Activated CD8-positive, alpha-beta memory T cell treated with anti-CD3 and anti-CD28 coated beads for 24 hours (primary cell): ENCODE measurements at regions not wholly inside any gene's neighbourhood (a gene's known extent, or its start where the extent isn't known, plus 50 kb on each side); places are given as distances from the start of the nearest gene placed in this dataset.
"Not testable (repeated sequence)": the region's sequence is repeated elsewhere in the genome, so short reads cannot be mapped to it uniquely, and the experiment has no call there.

Experiments
- DNase-seq: peaks from one replicate; pipeline ENCODE4 v3.0.0-alpha.2; 2020

- DNase-seq: no peak
These were observed 138.6 kb upstream of the APOOL start for GRCh38 chrX:84865113-84865512.

DNA sequence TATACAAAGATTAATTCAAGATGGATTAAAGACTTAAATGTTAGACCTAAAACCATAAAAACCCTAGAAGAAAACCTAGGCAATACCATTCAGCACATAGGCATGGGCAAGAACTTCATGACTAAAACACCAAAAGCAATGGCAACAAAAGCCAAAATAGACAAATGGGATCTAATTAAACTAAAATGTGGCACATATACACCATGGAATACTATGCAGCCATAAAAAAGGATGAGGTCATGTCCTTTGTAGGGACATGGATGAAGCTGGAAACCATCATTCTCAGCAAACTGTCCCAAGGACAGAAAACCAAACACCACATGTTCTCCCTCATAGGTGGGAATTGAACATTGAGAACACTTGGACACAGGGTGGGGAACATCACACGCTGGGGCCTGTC, 133.4 kb upstream of the APOOL start:
- DNase-seq: not testable (repeated sequence)

DNA sequence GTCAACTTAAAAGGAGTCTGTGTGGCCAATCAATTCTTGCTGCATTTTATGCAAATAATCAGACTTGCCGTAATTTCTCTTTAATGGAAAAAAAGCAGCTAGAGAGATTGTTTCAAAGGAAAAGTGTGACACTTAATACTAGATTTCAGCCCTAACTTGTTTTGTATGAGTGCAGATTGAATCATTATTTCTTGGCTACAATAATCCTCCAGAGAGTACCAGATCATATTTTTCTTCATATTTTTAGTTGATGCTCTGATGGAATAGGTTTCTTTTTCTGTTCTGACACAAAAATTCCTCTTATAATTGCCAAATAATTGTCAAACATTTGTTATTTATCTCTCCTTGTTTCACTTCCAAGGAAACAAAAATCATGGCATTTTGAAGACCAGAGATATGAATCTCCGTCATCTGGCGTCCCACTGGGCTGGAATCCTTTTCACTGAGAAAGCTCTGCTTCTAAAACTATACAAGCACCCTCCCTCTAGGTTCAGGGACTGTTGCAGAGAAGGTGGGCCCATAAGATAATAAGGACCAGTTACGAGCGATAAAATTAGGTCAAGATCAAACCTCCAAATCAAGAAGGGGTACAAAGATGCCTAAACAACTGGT, 131.4 kb upstream of the APOOL start:
- not testable (repeated sequence) for DNase-seq

- DNase-seq: no peak
These were observed 130.5 kb upstream of the APOOL start for GRCh38 chrX:84873176-84873575.

DNA sequence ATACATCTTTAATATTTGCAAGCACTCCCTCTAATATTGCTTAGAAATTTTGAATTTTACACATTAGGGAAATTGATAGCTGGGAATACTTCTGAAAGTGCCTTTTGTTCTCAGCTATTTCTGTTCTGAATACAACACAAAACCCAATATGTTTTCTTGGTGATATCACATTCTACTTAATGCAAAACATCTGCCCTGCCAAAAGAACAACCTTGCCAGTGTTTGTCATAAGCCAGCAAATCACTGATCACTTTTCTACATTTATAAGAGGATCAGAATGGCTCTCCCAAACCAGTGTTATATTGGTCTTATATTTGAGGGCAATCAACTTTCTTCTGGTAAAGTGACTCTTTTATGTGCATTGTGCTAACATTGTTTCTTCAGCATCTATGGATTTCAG, 126.8 kb upstream of the APOOL start:
- no peak for DNase-seq

DNA sequence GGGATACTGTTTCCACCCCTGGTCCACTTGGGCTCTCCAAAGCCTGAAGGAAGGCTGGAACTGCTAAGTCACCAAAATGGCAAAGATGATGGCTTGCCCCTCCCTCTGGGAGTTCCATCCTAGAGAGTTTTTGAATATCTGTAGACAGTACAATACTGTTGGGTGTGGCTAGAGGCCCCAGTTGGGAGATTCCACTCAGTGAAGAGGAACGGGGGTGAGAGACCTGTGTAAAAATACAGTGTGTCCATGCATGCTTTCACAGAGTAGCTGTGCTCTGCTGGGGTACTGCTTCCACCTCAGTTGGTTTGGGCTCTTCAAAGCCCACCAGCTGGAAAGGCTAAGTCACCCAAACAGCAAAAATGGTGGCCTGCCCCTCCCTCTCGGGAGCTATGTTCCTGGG, 109.8 kb upstream of the APOOL start:
- no peak for DNase-seq

DNA sequence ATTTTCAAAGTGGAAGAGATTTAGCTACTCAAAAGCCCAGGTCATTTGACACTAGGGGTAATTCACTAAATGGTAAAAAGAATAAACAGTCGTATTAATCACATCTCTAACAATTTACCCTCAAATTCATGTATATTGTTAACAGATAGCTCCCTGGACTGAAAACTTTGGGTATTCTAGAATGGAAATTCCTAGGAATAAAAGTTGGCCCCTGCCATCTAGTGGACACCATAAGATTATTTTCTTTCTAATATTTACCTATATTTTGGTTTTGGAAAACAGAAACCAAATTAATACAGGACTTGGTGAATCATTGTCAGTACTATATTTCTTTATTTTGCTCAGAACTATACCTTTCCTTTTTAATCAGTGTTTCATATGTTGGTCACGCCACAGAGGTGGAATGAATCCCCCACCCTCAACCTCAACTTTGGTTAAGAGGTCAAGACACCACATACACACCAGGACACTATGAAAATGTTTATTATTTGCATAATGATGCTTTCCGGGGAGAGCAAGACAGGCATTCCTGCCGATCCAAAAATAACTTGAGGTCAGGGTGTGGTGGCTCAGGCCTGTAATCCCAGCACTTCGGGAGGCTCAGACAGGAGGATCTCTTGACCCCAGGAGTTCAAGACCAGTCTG, 96.2 kb upstream of the APOOL start:
- no peak for DNase-seq

GRCh38 chrX:84909151-84909550, 94.5 kb upstream of the APOOL start:
- no peak for DNase-seq

DNA sequence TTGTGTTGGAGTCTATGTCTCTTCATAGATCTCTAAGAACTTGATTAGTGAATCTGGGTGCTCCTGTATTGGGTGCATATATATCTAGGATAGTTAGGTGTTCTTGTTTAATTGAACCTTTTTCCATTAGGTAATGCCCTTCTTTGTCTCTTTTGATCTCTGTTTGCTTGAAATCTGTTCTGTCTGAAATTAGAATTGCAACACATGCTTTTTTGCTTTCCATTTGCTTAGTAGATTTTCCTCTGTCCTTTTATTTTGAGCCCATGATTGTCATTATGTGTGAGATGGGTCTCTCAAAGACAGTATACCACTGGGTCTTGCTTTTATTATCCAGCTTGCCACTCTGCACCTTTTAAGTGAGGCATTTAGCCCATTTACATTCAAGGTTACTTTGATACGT, 79.1 kb upstream of the APOOL start:
- DNase-seq: no peak

DNA sequence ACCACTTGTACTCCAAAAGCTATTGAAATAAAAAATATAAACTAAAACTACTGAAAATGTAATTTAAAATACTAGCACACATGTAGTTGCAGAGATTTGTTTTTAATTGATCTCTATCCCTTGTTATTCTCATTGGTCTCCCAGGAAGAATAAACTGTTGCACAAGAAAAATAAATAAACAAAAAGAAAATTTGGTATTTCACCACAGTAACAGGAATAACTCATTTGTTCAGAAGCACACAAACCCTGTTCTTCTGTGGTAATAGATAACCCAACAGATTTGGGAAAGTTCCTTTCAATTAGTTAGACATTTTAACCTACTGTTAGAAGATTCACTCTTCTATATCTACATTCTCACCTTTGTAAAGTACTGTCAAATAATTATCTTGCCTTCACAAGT, 70.9 kb upstream of the APOOL start:
- no peak for DNase-seq

DNA sequence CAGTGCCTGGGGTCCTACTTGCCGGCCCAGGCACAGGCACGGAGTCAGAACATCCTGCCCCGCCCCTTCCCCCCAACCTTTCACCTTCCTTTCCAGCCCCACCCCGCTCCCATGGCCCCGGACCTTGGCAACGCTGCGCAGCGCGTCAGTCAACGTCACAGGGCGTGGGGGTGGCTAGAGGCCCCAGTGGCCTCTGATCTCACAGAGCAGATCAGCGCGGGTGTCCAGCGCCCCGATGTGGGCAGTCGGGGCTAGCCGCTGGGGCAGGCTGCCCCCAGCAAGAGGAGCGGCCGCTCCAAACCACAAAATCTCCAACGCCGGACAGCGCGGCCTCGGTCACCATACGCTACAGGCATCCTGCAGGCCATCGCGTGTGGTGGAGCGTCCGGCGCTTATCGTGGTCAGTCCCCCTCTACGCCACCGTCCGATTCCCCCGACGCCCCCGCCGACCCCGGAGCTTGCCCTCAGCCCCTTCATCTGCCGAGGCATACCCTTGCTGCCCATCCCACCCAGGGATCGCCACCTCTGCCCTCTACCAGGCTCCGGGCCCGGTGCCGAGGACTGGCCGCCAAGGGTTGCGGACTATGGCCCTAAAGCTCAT, 69.6 kb upstream of the APOOL start:
- DNase-seq: no peak
